Neural cell (in vitro differentiated cells): ENCODE measurements at regions not wholly inside any gene's neighbourhood (a gene's known extent, or its start where the extent isn't known, plus 50 kb on each side); places are given as distances from the start of the nearest gene placed in this dataset.

Experiments
- H2AFZ ChIP-seq: fragments of 200-600, 300-800 bp; sonication (generic), shearing (Covaris generic); 2 replicates; pipeline ENCODE4 v1.6.0; 2014; ENCODE audit warnings: low read depth, mild to moderate bottlenecking, antibody characterized with exemption, low read length, moderate library complexity
- H3F3A ChIP-seq: fragments of 200-600 bp; shearing (Covaris generic); 2 replicates; pipeline ENCODE4 v1.6.1; 2016; ENCODE audit warnings: mild to moderate bottlenecking, moderate library complexity, mixed read lengths, antibody characterized with exemption, low read length; ENCODE audit not compliant: insufficient read depth, poor library complexity, severe bottlenecking
- H3K27ac ChIP-seq: fragments of 200-600, 300-800 bp; sonication (generic), shearing (Covaris generic); 2 replicates; pipeline ENCODE4 v1.5.1; 2014; ENCODE audit warnings: mild to moderate bottlenecking, low read length, moderate library complexity
- H3K27me3 ChIP-seq: fragments of 300-800, 200-600 bp; sonication (generic), shearing (Covaris generic); 2 replicates; pipeline ENCODE4 v1.6.0; 2014; ENCODE audit warnings: mild to moderate bottlenecking, low read depth, low read length, moderate library complexity; ENCODE audit not compliant: insufficient read depth
- H3K36me3 ChIP-seq: fragments of 300-800, 200-600 bp; sonication (generic), shearing (Covaris generic); 2 replicates; pipeline ENCODE4 v1.5.1; 2014; ENCODE audit warnings: mild to moderate bottlenecking, antibody characterized with exemption, low read length, moderate library complexity; ENCODE audit not compliant: insufficient read depth
- H3K4me2 ChIP-seq: fragments of 300-800, 200-600 bp; sonication (generic), shearing (Covaris generic); 2 replicates; pipeline ENCODE4 v1.6.0; 2014; ENCODE audit warnings: mild to moderate bottlenecking, low read length
- H3K4me3 ChIP-seq: fragments of 300-800, 200-600 bp; sonication (generic), shearing (Covaris generic); 2 replicates; pipeline ENCODE4 v1.5.1; 2014; ENCODE audit warnings: mild to moderate bottlenecking, low read length, moderate library complexity
- H3K79me2 ChIP-seq: fragments of 200-600 bp; shearing (Covaris generic); replicated peaks from 2 replicates; pipeline ENCODE4 v1.6.0; 2014; ENCODE audit warnings: mild to moderate bottlenecking, low read length, moderate library complexity; ENCODE audit not compliant: insufficient read depth
- H3K9ac ChIP-seq: fragments of 300-800, 200-600 bp; sonication (generic), shearing (Covaris generic); 2 replicates; pipeline ENCODE4 v1.6.1; 2016; ENCODE audit warnings: mild to moderate bottlenecking, low read length, mixed read lengths
- H3K9me2 ChIP-seq: fragments of 200-600 bp; shearing (Covaris generic); 2 replicates; pipeline ENCODE4 v1.6.1; 2016; ENCODE audit warnings: mild to moderate bottlenecking, low read length, mixed read lengths; ENCODE audit not compliant: insufficient read depth
- H3K9me3 ChIP-seq: fragments of 200-600, 300-800 bp; sonication (generic), shearing (Covaris generic); 2 replicates; pipeline ENCODE4 v1.6.1; 2016; ENCODE audit warnings: mild to moderate bottlenecking, mixed run types, low read length, moderate library complexity, mixed read lengths
- H4K20me1 ChIP-seq: fragments of 200-600 bp; shearing (Covaris generic); 2 replicates; pipeline ENCODE4 v1.6.1; 2016; ENCODE audit warnings: mild to moderate bottlenecking, mixed run types; ENCODE audit not compliant: insufficient read depth
- CTCF ChIP-seq: fragments of 450-650 bp; IDR thresholded peaks from 2 replicates; pipeline ENCODE4 v1.5.1; 2014; ENCODE audit warnings: antibody characterized with exemption, mild to moderate bottlenecking, moderate library complexity; ENCODE audit not compliant: poor library complexity, severe bottlenecking
- EP300 ChIP-seq: fragments of 450-650 bp; conservative IDR thresholded peaks from 2 replicates; pipeline ENCODE4 v1.6.1; 2014; ENCODE audit warnings: antibody characterized with exemption, mild to moderate bottlenecking, moderate library complexity; ENCODE audit not compliant: poor library complexity, severe bottlenecking
- EZH2 ChIP-seq: fragments of 200-600, 300-800 bp; shearing (Covaris generic), sonication (generic); IDR thresholded peaks from 2 replicates; pipeline ENCODE4 v1.6.1; 2014; ENCODE audit warnings: antibody characterized with exemption, low read length, borderline replicate concordance, mild to moderate bottlenecking; ENCODE audit not compliant: insufficient read depth, poor library complexity, severe bottlenecking
- MXI1 ChIP-seq: fragments of 450-650 bp; conservative IDR thresholded peaks from 2 replicates; pipeline ENCODE4 v1.6.1; 2014; ENCODE audit warnings: antibody characterized with exemption, mild to moderate bottlenecking; ENCODE audit not compliant: poor library complexity, severe bottlenecking
- POLR2AphosphoS5 ChIP-seq: IDR thresholded peaks from 2 replicates; pipeline ENCODE4 v1.6.1; 2012
- RAD21 ChIP-seq: fragments of 450-650 bp; conservative IDR thresholded peaks from 2 replicates; pipeline ENCODE4 v1.6.1; 2014; ENCODE audit warnings: antibody characterized with exemption, mild to moderate bottlenecking, moderate library complexity
- REST ChIP-seq: IDR thresholded peaks from 2 replicates; pipeline ENCODE4 v1.6.1; 2012; ENCODE audit warnings: borderline replicate concordance
- TAF1 ChIP-seq: IDR thresholded peaks from 2 replicates; pipeline ENCODE4 v1.6.1; 2012; ENCODE audit warnings: low read depth

- H3K9me3 ChIP-seq = no peaks in the 10 kb centered on the region
- H3K36me3 ChIP-seq = no peaks in the 10 kb centered on the region
- H2AFZ ChIP-seq = no peak overlapping the region
- no peaks in the 10 kb centered on the region for H3K79me2 ChIP-seq
- H3K4me2 ChIP-seq = no peak overlapping the region
- no peak overlapping the region for H3K9ac ChIP-seq
- no peak overlapping the region for H3K4me3 ChIP-seq
- no peaks in the 10 kb centered on the region for H3K27me3 ChIP-seq
- H3K27ac ChIP-seq = no peak overlapping the region
- H3F3A ChIP-seq = no peaks in the 10 kb centered on the region
- no peaks in the 10 kb centered on the region for H4K20me1 ChIP-seq
- H3K9me2 ChIP-seq = no peaks in the 10 kb centered on the region
- TF ChIP-seq EP300 (no peak), MXI1 (no peak), RAD21 (no peak)
These were observed 206.1 kb downstream of the TUSC1 start for GRCh38 chr9:25472085-25472607.

- no peak overlapping the region for H3K4me2 ChIP-seq
- TF ChIP-seq REST (no peak), RAD21 (no peak), TAF1 (no peak), CTCF (no peak), POLR2AphosphoS5 (no peak), EZH2 (no peak), MXI1 (no peak)
- no peak overlapping the region for H3K4me3 ChIP-seq
- H3K27me3 ChIP-seq = no peaks in the 10 kb centered on the region
- no peaks in the 10 kb centered on the region for H3F3A ChIP-seq
- H3K9ac ChIP-seq = no peak overlapping the region
- no peak overlapping the region for H2AFZ ChIP-seq
- H3K9me3 ChIP-seq = no peaks in the 10 kb centered on the region
- H3K27ac ChIP-seq = no peak overlapping the region
- H4K20me1 ChIP-seq = no peaks in the 10 kb centered on the region
- no peaks in the 10 kb centered on the region for H3K36me3 ChIP-seq
- H3K79me2 ChIP-seq = no peaks in the 10 kb centered on the region
- no peaks in the 10 kb centered on the region for H3K9me2 ChIP-seq
These were observed 216.8 kb downstream of the TUSC1 start for GRCh38 chr9:25461416-25461815.

GRCh38 chr9:25453875-25454274, 224.4 kb downstream of the TUSC1 start:
- Histone ChIP-seq H3K9me2 (no peaks in the 10 kb centered on the region), H3K4me2 (no peak overlapping the region), H2AFZ (no peak overlapping the region), H3K9ac (no peak overlapping the region), H3K27ac (no peak overlapping the region), H4K20me1 (no peaks in the 10 kb centered on the region), H3K27me3 (no peaks in the 10 kb centered on the region), H3K4me3 (no peak overlapping the region), H3K36me3 (no peaks in the 10 kb centered on the region), H3K9me3 (no peaks in the 10 kb centered on the region), H3K79me2 (no peaks in the 10 kb centered on the region), H3F3A (no peaks in the 10 kb centered on the region)
- TF ChIP-seq RAD21 (no peak), EZH2 (no peak), EP300 (no peak), CTCF (no peak), TAF1 (no peak)
